Sigmoid colon (tissue), 6 donors: ENCODE measurements at regions not wholly inside any gene's neighbourhood (a gene's known extent, or its start where the extent isn't known, plus 50 kb on each side); places are given as distances from the start of the nearest gene placed in this dataset.
A peak's percentile ranks its signal among the peaks of the same experiment; 100 is the strongest.

Experiments
- DNase-seq: peaks from one replicate; pipeline ENCODE4 v3.0.0-alpha.2; 2019
- H3K27ac ChIP-seq, 4 donors: fragments of 200-600 bp; sonication (generic); one replicate each; pipeline ENCODE4 v1.5.1; 2016 to 2019; ENCODE audit warnings: mild to moderate bottlenecking in 1 of 4
- H3K27me3 ChIP-seq, 3 donors: fragments of 200-600 bp; sonication (generic); one replicate each; pipeline ENCODE4 v1.5.1; 2019; ENCODE audit warnings: mild to moderate bottlenecking in 1 of 3
- H3K36me3 ChIP-seq, 4 donors: fragments of 200-600 bp; sonication (generic); one replicate each; pipeline ENCODE4 v1.5.1; 2016 to 2019
- H3K4me1 ChIP-seq, 4 donors: fragments of 200-600 bp; sonication (generic); one replicate each; pipeline ENCODE4 v1.5.1; 2017 to 2019
- H3K4me3 ChIP-seq, 4 donors: fragments of 200-600 bp; sonication (generic); one replicate each; pipeline ENCODE4 v1.5.1; 2017 to 2019; ENCODE audit warnings: mild to moderate bottlenecking in 2 of 4, moderate library complexity in 1 of 4
- H3K9me3 ChIP-seq, 4 donors: fragments of 200-600 bp in 3 of 4; sonication (generic) in 3 of 4; one replicate each; pipeline versions ENCODE4 v1.5.1 to v1.6.1; 2013 to 2019
- CTCF ChIP-seq, 4 experiments: fragments of 450-650 bp in 3 of 4; fragments of 200-600 bp in 1 of 4; IDR thresholded peaks; one replicate each; pipeline ENCODE4 v1.5.1; 2016 to 2019; ENCODE audit warnings: antibody characterized with exemption in 4 of 4, mild to moderate bottlenecking in 3 of 4, moderate library complexity in 2 of 4
- EP300 ChIP-seq, 4 donors: sonication (generic); formaldehyde crosslinking; IDR thresholded peaks; one replicate each; pipeline ENCODE4 v1.6.1; 2017; ENCODE audit warnings: antibody characterized with exemption in 4 of 4
- POLR2A ChIP-seq, 2 donors: fragments of 450-650 bp; IDR thresholded peaks; one replicate each; pipeline ENCODE4 v1.6.1; 2016; ENCODE audit warnings: antibody characterized with exemption in 2 of 2, mild to moderate bottlenecking in 2 of 2, moderate library complexity in 2 of 2
- POLR2AphosphoS5 ChIP-seq, 4 donors: sonication (generic); formaldehyde crosslinking; IDR thresholded peaks; one replicate each; pipeline ENCODE4 v1.6.1; 2017; ENCODE audit warnings: antibody characterized with exemption in 4 of 4
- WGBS, 2 donors: extraction: QIAGEN DNeasy Blood & Tissue Kit; methylation state at CpG; one replicate each; pipeline ENCODE4 v1.1.7; 2013; 5-methylcytosine and 5-hydroxymethylcytosine counted together
- intact Hi-C: fragments of 100-400 bp; cut with DNase I; formaldehyde crosslinking; loops from one replicate; pipeline ENCODE4 v1.15.1; 2023
- donor health status: healthy with polysubstance abuse.
- donor health status: healthy.

DNA sequence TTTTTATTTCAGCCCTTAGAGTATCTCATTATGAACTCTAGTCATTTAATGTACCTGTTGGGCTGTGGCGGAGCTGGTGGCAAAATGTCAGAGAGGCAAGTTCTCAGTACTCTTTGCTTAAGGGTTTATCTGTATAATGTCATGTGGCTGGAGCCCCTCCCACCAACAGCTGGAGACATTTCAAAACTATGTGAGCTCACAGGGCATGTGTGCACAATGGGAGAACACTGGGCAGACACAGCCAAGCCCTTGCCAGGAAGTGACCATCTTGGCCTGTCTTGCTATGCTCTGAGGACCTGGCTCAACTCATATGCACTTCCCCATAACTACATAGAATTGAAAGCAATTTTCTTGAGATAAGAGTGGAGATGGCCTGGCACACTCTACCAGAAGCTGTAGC is 296.4 kb downstream of the PTPRU start:
- H3K27me3 ChIP-seq = peaks cover 0 to 3% (median 0%) of the 10 kb centered on the region in 3 donors
- no peak for TF ChIP-seq CTCF (IDR thresholded peaks at IDR 0.05)
- no peak for TF ChIP-seq EP300 (IDR thresholded peaks at IDR 0.05)
- no peak for TF ChIP-seq POLR2AphosphoS5 (IDR thresholded peaks at IDR 0.05)
- TF ChIP-seq POLR2A (IDR thresholded peaks at IDR 0.05) = no peak
- 75 to 85% methylated on average over 1 of the region's 1 CpG for WGBS, 2 donors
- intact Hi-C loops = no loop called here
- no peak overlapping the region for H3K27ac ChIP-seq
- H3K9me3 ChIP-seq = peaks cover 0 to 7% (median 5%) of the 10 kb centered on the region in 4 donors
- peak; percentile 35 for DNase-seq
- no peaks in the 10 kb centered on the region for H3K36me3 ChIP-seq
- H3K4me1 ChIP-seq = no peaks in the 10 kb centered on the region
- H3K4me3 ChIP-seq = no peak overlapping the region

DNA sequence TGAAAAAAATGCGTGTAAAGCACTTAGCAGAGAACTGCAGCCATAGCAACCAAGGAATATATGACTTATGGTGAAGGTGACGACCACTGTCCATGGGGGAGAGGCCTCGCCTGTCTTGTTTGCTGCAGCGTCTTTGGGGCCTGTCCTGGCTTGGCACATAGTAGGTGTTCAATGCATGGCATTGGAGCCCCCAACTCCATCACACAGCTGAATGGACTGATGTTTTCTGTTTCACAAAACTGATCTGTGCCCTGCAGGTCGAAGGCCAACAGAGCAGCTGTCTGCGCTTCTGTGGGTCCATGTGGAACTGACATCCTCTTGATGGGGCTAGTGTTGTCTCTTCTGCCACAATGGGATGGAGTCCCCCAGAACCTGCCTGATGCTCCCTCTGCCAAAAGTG is 296.0 kb downstream of the PTPRU start:
- H3K27ac ChIP-seq = no peak overlapping the region
- no peak for TF ChIP-seq POLR2AphosphoS5 (IDR thresholded peaks at IDR 0.05)
- TF ChIP-seq POLR2A (IDR thresholded peaks at IDR 0.05) = no peak
- TF ChIP-seq EP300 (IDR thresholded peaks at IDR 0.05) = no peak
- no peak for TF ChIP-seq CTCF (IDR thresholded peaks at IDR 0.05)
- peak; percentile 32 for DNase-seq
- peaks cover 0 to 7% (median 0%) of the 10 kb centered on the region in 3 donors for H3K27me3 ChIP-seq
- H3K36me3 ChIP-seq = no peaks in the 10 kb centered on the region
- no peaks in the 10 kb centered on the region for H3K4me1 ChIP-seq
- intact Hi-C loops = no loop called here
- WGBS, 2 donors = 67 to 75% methylated on average over 6 of the region's 6 CpGs
- H3K4me3 ChIP-seq = no peak overlapping the region
- peaks cover 0 to 7% (median 5%) of the 10 kb centered on the region in 4 donors for H3K9me3 ChIP-seq

DNA sequence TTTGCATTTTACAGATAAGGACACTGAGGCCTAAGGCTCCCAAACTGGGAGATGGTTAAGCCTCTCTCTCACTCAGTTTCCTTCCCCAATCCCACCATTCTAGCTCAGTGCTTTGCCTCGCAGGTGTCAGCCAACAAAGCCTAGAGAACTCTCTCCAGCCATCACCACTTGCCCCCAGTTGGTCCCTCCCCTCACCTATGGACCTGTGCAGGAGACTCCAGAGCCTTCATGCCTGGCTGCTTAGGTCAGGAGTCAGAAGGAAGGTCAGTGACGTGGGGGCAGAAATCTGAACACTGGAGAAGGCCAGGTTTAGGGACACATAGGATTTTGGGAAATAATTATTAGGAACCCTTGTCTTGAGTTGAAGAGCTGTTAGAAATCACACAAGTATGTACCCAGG is 295.3 kb downstream of the PTPRU start:
- no peak overlapping the region for H3K27ac ChIP-seq
- peaks cover 0 to 7% (median 5%) of the 10 kb centered on the region in 4 donors for H3K9me3 ChIP-seq
- H3K27me3 ChIP-seq = peaks cover 0 to 7% (median 0%) of the 10 kb centered on the region in 3 donors
- H3K4me3 ChIP-seq = no peak overlapping the region
- no peaks in the 10 kb centered on the region for H3K36me3 ChIP-seq
- DNase-seq = peak; percentile 26
- intact Hi-C loops = no loop called here
- no peaks in the 10 kb centered on the region for H3K4me1 ChIP-seq
- TF ChIP-seq POLR2AphosphoS5 (IDR thresholded peaks at IDR 0.05) (no peak), EP300 (IDR thresholded peaks at IDR 0.05) (no peak), CTCF (IDR thresholded peaks at IDR 0.05) (no peak), POLR2A (IDR thresholded peaks at IDR 0.05) (no peak)
- WGBS, 2 donors = 60 to 81% methylated on average over 2 of the region's 2 CpGs

GRCh38 chr1:29529677-29530278 is 293.5 kb downstream of the PTPRU start:
- no peaks in the 10 kb centered on the region for H3K36me3 ChIP-seq
- 80 to 94% methylated on average over 1 of the region's 1 CpG for WGBS, 2 donors
- no peak overlapping the region for H3K27ac ChIP-seq
- intact Hi-C loops = no loop called here
- DNase-seq = no peak
- peaks cover 0 to 7% (median 5%) of the 10 kb centered on the region in 4 donors for H3K9me3 ChIP-seq
- no peak overlapping the region for H3K4me3 ChIP-seq
- H3K4me1 ChIP-seq = no peaks in the 10 kb centered on the region
- no peak for TF ChIP-seq POLR2AphosphoS5 (IDR thresholded peaks at IDR 0.05)
- H3K27me3 ChIP-seq = peaks cover 0 to 7% (median 0%) of the 10 kb centered on the region in 3 donors

- TF ChIP-seq CTCF (IDR thresholded peaks at IDR 0.05) (no peak), EP300 (IDR thresholded peaks at IDR 0.05) (no peak), POLR2AphosphoS5 (IDR thresholded peaks at IDR 0.05) (no peak), POLR2A (IDR thresholded peaks at IDR 0.05) (no peak)
- no peak overlapping the region for H3K27ac ChIP-seq
- H3K4me3 ChIP-seq = no peak overlapping the region
- no peaks in the 10 kb centered on the region for H3K4me1 ChIP-seq
- peak; percentile 58 for DNase-seq
- peaks cover 0 to 7% (median 5%) of the 10 kb centered on the region in 4 donors for H3K9me3 ChIP-seq
- intact Hi-C loops = no loop called here
- 59 to 60% methylated on average over 8 of the region's 8 CpGs for WGBS, 2 donors
- H3K27me3 ChIP-seq = peaks cover 0 to 19% (median 0%) of the 10 kb centered on the region in 3 donors
- no peaks in the 10 kb centered on the region for H3K36me3 ChIP-seq
These were observed 291.1 kb downstream of the PTPRU start for GRCh38 chr1:29527314-29528004.
